ENCODE measurements at regions not wholly inside any gene's neighbourhood (a gene's known extent, or its start where the extent isn't known, plus 50 kb on each side); places are given as distances from the start of the nearest gene placed in this dataset.
A peak's percentile ranks its signal among the peaks of the same experiment; 100 is the strongest.

- TF ChIP-seq, protein P1, sequence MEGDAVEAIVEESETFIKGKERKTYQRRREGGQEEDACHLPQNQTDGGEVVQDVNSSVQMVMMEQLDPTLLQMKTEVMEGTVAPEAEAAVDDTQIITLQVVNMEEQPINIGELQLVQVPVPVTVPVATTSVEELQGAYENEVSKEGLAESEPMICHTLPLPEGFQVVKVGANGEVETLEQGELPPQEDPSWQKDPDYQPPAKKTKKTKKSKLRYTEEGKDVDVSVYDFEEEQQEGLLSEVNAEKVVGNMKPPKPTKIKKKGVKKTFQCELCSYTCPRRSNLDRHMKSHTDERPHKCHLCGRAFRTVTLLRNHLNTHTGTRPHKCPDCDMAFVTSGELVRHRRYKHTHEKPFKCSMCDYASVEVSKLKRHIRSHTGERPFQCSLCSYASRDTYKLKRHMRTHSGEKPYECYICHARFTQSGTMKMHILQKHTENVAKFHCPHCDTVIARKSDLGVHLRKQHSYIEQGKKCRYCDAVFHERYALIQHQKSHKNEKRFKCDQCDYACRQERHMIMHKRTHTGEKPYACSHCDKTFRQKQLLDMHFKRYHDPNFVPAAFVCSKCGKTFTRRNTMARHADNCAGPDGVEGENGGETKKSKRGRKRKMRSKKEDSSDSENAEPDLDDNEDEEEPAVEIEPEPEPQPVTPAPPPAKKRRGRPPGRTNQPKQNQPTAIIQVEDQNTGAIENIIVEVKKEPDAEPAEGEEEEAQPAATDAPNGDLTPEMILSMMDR (conservative IDR thresholded peaks at IDR 0.05): no peak
- peak overlapping the region; percentile 35 for H3K27ac Mint-ChIP-seq (ENCODE audit: unreplicated experiment)
- no peaks in the 10 kb centered on the region for H3K27me3 Mint-ChIP-seq (ENCODE audit: low read depth)
- peaks cover 2% of the 10 kb centered on the region for H3K36me3 Mint-ChIP-seq (ENCODE audit: low read depth)
- peaks cover 2% of the 10 kb centered on the region for H3K9me3 Mint-ChIP-seq
- H3K4me3 Mint-ChIP-seq: no peak overlapping the region
- peaks cover 7% of the 10 kb centered on the region for H3K4me1 Mint-ChIP-seq
- no peak for DNase-seq (ENCODE audit: low read depth, low spot score)
These were observed 106.0 kb downstream of the TRIM29 start for GRCh38 chr11:120031612-120032600.

GRCh38 chr11:120031156-120031555, 106.8 kb downstream of the TRIM29 start:
- Mint-ChIP-seq H3K27me3 (ENCODE audit: low read depth) (no peaks in the 10 kb centered on the region), H3K27ac (ENCODE audit: unreplicated experiment) (peak overlapping the region; percentile 19), H3K9me3 (peaks cover 2% of the 10 kb centered on the region), H3K36me3 (ENCODE audit: low read depth) (peaks cover 2% of the 10 kb centered on the region), H3K4me1 (peaks cover 7% of the 10 kb centered on the region), H3K4me3 (no peak overlapping the region)
- TF ChIP-seq, protein P1 (conservative IDR thresholded peaks at IDR 0.05): no peak
- no peak for DNase-seq (ENCODE audit: low read depth, low spot score)

DNA sequence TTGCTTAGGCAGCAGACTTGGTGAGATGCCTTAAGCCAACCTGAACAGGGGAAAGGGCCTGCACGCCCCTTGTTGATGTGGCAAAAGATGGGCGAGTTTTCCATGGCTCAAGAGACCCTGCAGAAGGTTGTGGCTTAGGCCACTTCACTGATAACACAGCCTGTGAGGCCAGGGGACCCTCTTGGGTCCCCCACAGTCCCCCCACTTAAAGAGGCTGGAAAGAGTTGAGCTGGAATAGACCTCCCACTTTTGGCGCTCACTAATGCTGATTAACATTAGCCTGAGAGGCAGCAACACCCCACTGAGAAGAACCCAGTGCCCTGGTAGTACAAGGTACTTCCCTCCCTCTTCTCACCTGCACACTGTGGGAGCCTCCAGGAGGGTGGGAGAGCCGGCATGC, 107.5 kb downstream of the TRIM29 start:
- Mint-ChIP-seq H3K27me3 (ENCODE audit: low read depth) (no peaks in the 10 kb centered on the region), H3K27ac (ENCODE audit: unreplicated experiment) (no peak overlapping the region), H3K9me3 (peaks cover 2% of the 10 kb centered on the region), H3K36me3 (ENCODE audit: low read depth) (no peaks in the 10 kb centered on the region), H3K4me1 (peaks cover 7% of the 10 kb centered on the region), H3K4me3 (no peak overlapping the region)
- no peak for DNase-seq (ENCODE audit: low read depth, low spot score)
- TF ChIP-seq, protein P1 (conservative IDR thresholded peaks at IDR 0.05): no peak

DNA sequence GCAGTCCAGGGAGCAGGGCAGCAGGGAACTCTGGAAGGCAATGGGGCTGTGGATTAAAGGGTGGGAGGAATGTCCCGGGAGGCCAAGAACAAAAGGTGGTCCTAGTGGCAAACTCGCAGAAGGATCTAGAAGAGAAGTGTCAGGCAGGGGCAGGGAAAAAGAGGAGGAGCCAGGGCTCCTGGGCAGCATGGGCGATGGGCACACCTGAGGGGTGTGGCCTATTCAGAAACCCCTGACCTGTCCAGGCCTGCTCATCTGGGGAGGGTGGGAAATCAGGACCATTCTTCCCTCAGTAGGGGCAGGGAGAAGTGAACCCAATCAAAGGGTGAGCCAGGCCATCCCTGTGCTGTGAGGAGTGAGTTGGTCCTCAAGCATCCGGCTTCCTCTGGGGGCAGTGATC, 108.6 kb downstream of the TRIM29 start:
- no peak for DNase-seq (ENCODE audit: low read depth, low spot score)
- TF ChIP-seq, protein P1 (conservative IDR thresholded peaks at IDR 0.05): no peak
- peaks cover 7% of the 10 kb centered on the region for H3K4me1 Mint-ChIP-seq
- H3K27ac Mint-ChIP-seq (ENCODE audit: unreplicated experiment): no peak overlapping the region
- no peaks in the 10 kb centered on the region for H3K36me3 Mint-ChIP-seq (ENCODE audit: low read depth)
- H3K4me3 Mint-ChIP-seq: no peak overlapping the region
- no peaks in the 10 kb centered on the region for H3K27me3 Mint-ChIP-seq (ENCODE audit: low read depth)
- H3K9me3 Mint-ChIP-seq: peaks cover 2% of the 10 kb centered on the region

DNA sequence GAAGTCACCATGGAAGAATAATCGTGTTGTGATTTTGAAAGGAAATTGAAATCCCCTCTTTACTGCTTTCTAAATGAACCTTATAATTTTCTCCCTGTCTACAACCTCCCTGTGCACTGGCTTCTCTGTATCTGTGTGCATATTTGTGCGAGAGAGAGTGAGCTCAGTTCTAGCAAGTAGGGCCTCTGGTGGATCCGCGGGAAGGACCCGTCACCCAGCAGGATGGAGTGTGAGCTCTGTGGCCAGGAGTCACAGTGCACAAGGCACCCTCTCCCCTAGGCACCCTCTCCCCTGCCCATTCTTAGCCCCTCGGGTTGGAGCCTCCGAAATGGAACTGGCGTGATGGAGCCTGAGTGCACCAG, 109.0 kb downstream of the TRIM29 start:
- H3K27me3 Mint-ChIP-seq (ENCODE audit: low read depth): no peaks in the 10 kb centered on the region
- no peak overlapping the region for H3K27ac Mint-ChIP-seq (ENCODE audit: unreplicated experiment)
- peaks cover 7% of the 10 kb centered on the region for H3K4me1 Mint-ChIP-seq
- H3K9me3 Mint-ChIP-seq: peaks cover 2% of the 10 kb centered on the region
- H3K36me3 Mint-ChIP-seq (ENCODE audit: low read depth): no peaks in the 10 kb centered on the region
- TF ChIP-seq, protein P1 (conservative IDR thresholded peaks at IDR 0.05): no peak
- DNase-seq (ENCODE audit: low read depth, low spot score): no peak
- H3K4me3 Mint-ChIP-seq: no peak overlapping the region
